Bronchial epithelial cell (primary cell): ENCODE measurements at regions not wholly inside any gene's neighbourhood (a gene's known extent, or its start where the extent isn't known, plus 50 kb on each side); places are given as distances from the start of the nearest gene placed in this dataset.

ENCODE experiments used
- DNase-seq: peaks from one replicate; pipeline ENCODE4 v3.0.0-alpha.2; 2010; ENCODE audit warnings: low read depth
- FAIRE-seq: peaks from 2 replicates; lab custom pipeline; 2011; peaks lifted over from hg19 to GRCh38; lab: Jason Lieb, UNC
- H3K27me3 ChIP-seq: 2 replicates; pipeline ENCODE4 v1.5.1; 2011; ENCODE audit warnings: low read length; ENCODE audit not compliant: control insufficient read depth, insufficient read depth
- H3K36me3 ChIP-seq: 2 replicates; pipeline ENCODE4 v1.5.1; 2011; ENCODE audit warnings: low read length; ENCODE audit not compliant: control insufficient read depth, insufficient read depth
- H3K4me3 ChIP-seq: 2 replicates; pipeline ENCODE4 v1.5.1; 2011; ENCODE audit warnings: mild to moderate bottlenecking, low read depth, low read length, control low read depth
- CTCF ChIP-seq: IDR thresholded peaks from 2 replicates; pipeline ENCODE4 v1.5.1; 2011; ENCODE audit warnings: mild to moderate bottlenecking, moderate library complexity, low read length, control low read depth, inconsistent platforms; ENCODE audit not compliant: insufficient read depth, severe bottlenecking

- FAIRE-seq = no peak
Observed at GRCh38 chr18:43627848-43628530, 350.7 kb upstream of the SYT4 start.

GRCh38 chr18:43634994-43635393 lies 357.7 kb upstream of the SYT4 start:
- no peak for FAIRE-seq
- Histone ChIP-seq H3K27me3 (no peaks in the 10 kb centered on the region), H3K4me3 (no peak overlapping the region), H3K36me3 (no peaks in the 10 kb centered on the region)
- no peak for TF ChIP-seq CTCF
- no peak for DNase-seq

More at GRCh38 chr18:43627848-43628530, 350.7 kb upstream of the SYT4 start:
- no peak for DNase-seq
- Histone ChIP-seq H3K4me3 (no peak overlapping the region), H3K27me3 (no peaks in the 10 kb centered on the region), H3K36me3 (no peaks in the 10 kb centered on the region)
- TF ChIP-seq CTCF = no peak

- FAIRE-seq = no peak
- TF ChIP-seq CTCF = no peak
Observed at GRCh38 chr18:43635397-43635796, 358.1 kb upstream of the SYT4 start.

GRCh38 chr18:43642727-43643330 lies 365.5 kb upstream of the SYT4 start:
- TF ChIP-seq CTCF = no peak
- no peak overlapping the region for H3K4me3 ChIP-seq
- DNase-seq = no peak
- FAIRE-seq = no peak
- no peaks in the 10 kb centered on the region for H3K36me3 ChIP-seq
- no peaks in the 10 kb centered on the region for H3K27me3 ChIP-seq

More at GRCh38 chr18:43635397-43635796, 358.1 kb upstream of the SYT4 start:
- DNase-seq = no peak
- Histone ChIP-seq H3K36me3 (no peaks in the 10 kb centered on the region), H3K4me3 (no peak overlapping the region), H3K27me3 (no peaks in the 10 kb centered on the region)

GRCh38 chr18:43648002-43648401 lies 370.7 kb upstream of the SYT4 start:
- no peak for TF ChIP-seq CTCF
- FAIRE-seq (no peak), DNase-seq (no peak)
- no peaks in the 10 kb centered on the region for H3K27me3 ChIP-seq
- H3K36me3 ChIP-seq = no peaks in the 10 kb centered on the region
- H3K4me3 ChIP-seq = no peak overlapping the region
